Gastrocnemius medialis (tissue), 4 donors: ENCODE measurements at regions not wholly inside any gene's neighbourhood (a gene's known extent, or its start where the extent isn't known, plus 50 kb on each side); places are given as distances from the start of the nearest gene placed in this dataset.

Experiments
- ATAC-seq, 2 donors: fragments of 150-250 bp; one replicate each; pipeline ENCODE4 v1.9.1; 2016
- DNase-seq, 2 donors: peaks; one replicate each; pipeline ENCODE4 v3.0.0-alpha.2; 2019
- H3K27ac ChIP-seq, 4 donors: fragments of 200-600 bp; sonication (generic); 1 replicate in 1 of 4; 2 replicates in 3 of 4; pipeline ENCODE4 v1.5.1; 2016 to 2018; ENCODE audit warnings: mild to moderate bottlenecking in 2 of 4, moderate library complexity in 1 of 4
- H3K27me3 ChIP-seq, 3 donors: fragments of 200-600 bp; sonication (generic) in 2 of 3; 1 replicate in 1 of 3; 2 replicates in 2 of 3; pipeline versions ENCODE4 v1.5.1 to v1.6.0; 2016 to 2019; ENCODE audit warnings: mild to moderate bottlenecking in 1 of 3, moderate library complexity in 1 of 3
- H3K36me3 ChIP-seq, 2 donors: fragments of 200-600 bp; sonication (generic) in 1 of 2; one replicate each; pipeline ENCODE4 v1.5.1; 2017 to 2018
- H3K4me1 ChIP-seq, 2 donors: fragments of 200-600 bp; sonication (generic) in 1 of 2; one replicate each; pipeline ENCODE4 v1.5.1; 2016 to 2017; ENCODE audit warnings: mild to moderate bottlenecking in 2 of 2
- H3K4me3 ChIP-seq, 4 donors: fragments of 200-600 bp; sonication (generic) in 3 of 4; 1 replicate in 1 of 4; 2 replicates in 3 of 4; pipeline ENCODE4 v1.5.1; 2016 to 2019; ENCODE audit warnings: mild to moderate bottlenecking in 2 of 4
- H3K9me3 ChIP-seq, 3 donors: fragments of 200-600 bp; sonication (generic) in 2 of 3; 1 replicate in 1 of 3; 2 replicates in 2 of 3; pipeline ENCODE4 v1.5.1; 2016 to 2019
- POLR2A ChIP-seq, 2 donors: fragments of 450-650 bp; IDR thresholded peaks; one replicate each; pipeline ENCODE4 v1.6.1; 2017; ENCODE audit warnings: antibody characterized with exemption in 2 of 2, mild to moderate bottlenecking in 2 of 2, moderate library complexity in 2 of 2
- in situ Hi-C, 4 donors: fragments of 200-750 bp; cut with MboI; loops; one replicate each; pipeline versions ENCODE4 v1.15.0 to v1.8.0; 2017; ENCODE audit warnings: low sequenced_read_pairs in 4 of 4
- intact Hi-C: fragments of 100-400 bp; cut with DNase I; formaldehyde crosslinking; loops from one replicate; pipeline ENCODE4 v1.15.1; 2023; ENCODE audit warnings: low total_unique reads
- TF ChIP-seq, protein P1 (sequence below), 5 experiments: fragments of 450-650 bp in 3 of 5; fragments of 200-600 bp in 2 of 5; sonication (generic) in 2 of 5; IDR thresholded peaks in 4 of 5; conservative IDR thresholded peaks in 1 of 5; 1 replicate in 4 of 5; 2 replicates in 1 of 5; pipeline ENCODE4 v1.5.1; 2016 to 2019; ENCODE audit warnings: antibody characterized with exemption in 5 of 5, mild to moderate bottlenecking in 3 of 5, moderate library complexity in 3 of 5

DNA sequence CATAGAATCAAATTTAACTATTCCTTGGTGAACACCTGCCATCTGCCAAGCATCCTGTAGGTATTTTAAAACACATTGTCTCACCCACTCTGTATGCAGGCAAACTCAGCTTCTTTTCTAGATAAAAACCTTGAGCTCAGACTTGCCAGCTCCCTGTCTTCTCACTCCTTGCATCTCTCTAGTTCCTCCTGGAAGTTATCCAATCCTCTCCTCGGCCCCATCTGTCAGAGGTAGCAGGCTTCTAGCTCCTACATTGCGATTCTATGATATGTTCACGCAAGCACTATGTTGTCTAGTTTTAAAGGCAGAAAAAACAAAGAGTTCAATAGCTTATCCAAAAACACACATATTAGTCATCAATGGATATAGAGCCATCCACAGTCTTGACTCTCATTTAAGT, 67.0 kb upstream of the APCDD1 start:
- no peak for TF ChIP-seq POLR2A (IDR thresholded peaks at IDR 0.05)
- TF ChIP-seq, protein P1, sequence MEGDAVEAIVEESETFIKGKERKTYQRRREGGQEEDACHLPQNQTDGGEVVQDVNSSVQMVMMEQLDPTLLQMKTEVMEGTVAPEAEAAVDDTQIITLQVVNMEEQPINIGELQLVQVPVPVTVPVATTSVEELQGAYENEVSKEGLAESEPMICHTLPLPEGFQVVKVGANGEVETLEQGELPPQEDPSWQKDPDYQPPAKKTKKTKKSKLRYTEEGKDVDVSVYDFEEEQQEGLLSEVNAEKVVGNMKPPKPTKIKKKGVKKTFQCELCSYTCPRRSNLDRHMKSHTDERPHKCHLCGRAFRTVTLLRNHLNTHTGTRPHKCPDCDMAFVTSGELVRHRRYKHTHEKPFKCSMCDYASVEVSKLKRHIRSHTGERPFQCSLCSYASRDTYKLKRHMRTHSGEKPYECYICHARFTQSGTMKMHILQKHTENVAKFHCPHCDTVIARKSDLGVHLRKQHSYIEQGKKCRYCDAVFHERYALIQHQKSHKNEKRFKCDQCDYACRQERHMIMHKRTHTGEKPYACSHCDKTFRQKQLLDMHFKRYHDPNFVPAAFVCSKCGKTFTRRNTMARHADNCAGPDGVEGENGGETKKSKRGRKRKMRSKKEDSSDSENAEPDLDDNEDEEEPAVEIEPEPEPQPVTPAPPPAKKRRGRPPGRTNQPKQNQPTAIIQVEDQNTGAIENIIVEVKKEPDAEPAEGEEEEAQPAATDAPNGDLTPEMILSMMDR (IDR thresholded peaks at IDR 0.05 in 4 of 5, conservative IDR thresholded peaks at IDR 0.05 in 1 of 5) = no peak
- in situ Hi-C loops = no loop called here
- no peak for DNase-seq

DNA sequence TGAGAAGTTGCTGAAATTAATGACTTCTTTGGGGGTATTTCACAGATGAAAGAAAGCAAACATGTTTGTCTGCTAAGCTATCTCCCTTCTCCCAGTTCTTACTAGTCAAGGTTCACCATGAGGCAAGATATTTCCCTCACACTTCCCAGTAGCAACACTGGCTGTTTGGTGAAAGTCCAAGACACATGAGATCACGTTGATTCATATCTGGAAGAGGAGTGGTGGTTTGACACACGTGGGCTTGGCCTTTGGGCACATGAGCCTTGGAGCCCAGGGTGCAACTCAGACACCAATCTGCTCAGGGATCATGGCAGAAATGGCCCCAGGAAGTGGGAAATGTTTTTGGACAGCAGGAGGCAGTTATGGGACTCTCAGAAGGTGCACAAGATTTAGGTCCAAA, 66.1 kb upstream of the APCDD1 start:
- intact Hi-C loops (no loop called here), in situ Hi-C loops (no loop called here)
- no peak overlapping the region for H3K4me3 ChIP-seq
- H3K9me3 ChIP-seq = no peaks in the 10 kb centered on the region
- no peaks in the 10 kb centered on the region for H3K27me3 ChIP-seq
- ATAC-seq (no peak), DNase-seq (no peak)
- H3K36me3 ChIP-seq = no peaks in the 10 kb centered on the region
- no peak for TF ChIP-seq POLR2A (IDR thresholded peaks at IDR 0.05)
- TF ChIP-seq, protein P1 (IDR thresholded peaks at IDR 0.05 in 4 of 5, conservative IDR thresholded peaks at IDR 0.05 in 1 of 5) = no peak
- no peak overlapping the region for H3K27ac ChIP-seq
- no peaks in the 10 kb centered on the region for H3K4me1 ChIP-seq

More for the DNA sequence above, 67.0 kb upstream of the APCDD1 start:
- H3K4me1 ChIP-seq = no peaks in the 10 kb centered on the region
- no peak for ATAC-seq
- H3K27me3 ChIP-seq = peaks cover 0 to 2% (median 0%) of the 10 kb centered on the region in 3 donors
- intact Hi-C loops = no loop called here
- H3K9me3 ChIP-seq = no peaks in the 10 kb centered on the region
- H3K36me3 ChIP-seq = no peaks in the 10 kb centered on the region
- H3K27ac ChIP-seq = no peak overlapping the region
- H3K4me3 ChIP-seq = no peak overlapping the region

DNA sequence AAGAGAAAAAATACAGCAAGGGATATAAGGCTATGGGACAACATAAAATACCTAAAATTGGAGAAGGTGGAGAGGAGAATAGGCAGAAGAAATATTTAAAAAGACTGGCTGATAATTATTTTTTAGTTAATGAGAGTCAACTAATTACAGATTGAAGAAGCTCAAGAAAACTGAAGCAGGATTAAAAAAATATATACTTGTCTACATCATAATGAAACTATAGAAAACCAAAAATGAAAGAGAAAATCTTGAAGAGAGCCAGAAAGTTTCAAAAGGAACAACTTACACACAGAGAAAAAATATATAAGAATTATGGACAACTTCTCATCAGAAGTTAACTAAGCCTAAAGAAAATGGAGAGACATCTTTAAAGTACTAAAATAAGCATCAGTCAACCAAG, 62.9 kb upstream of the APCDD1 start:
- TF ChIP-seq POLR2A (IDR thresholded peaks at IDR 0.05) = no peak
- TF ChIP-seq, protein P1 (IDR thresholded peaks at IDR 0.05 in 4 of 5, conservative IDR thresholded peaks at IDR 0.05 in 1 of 5) = no peak

DNA sequence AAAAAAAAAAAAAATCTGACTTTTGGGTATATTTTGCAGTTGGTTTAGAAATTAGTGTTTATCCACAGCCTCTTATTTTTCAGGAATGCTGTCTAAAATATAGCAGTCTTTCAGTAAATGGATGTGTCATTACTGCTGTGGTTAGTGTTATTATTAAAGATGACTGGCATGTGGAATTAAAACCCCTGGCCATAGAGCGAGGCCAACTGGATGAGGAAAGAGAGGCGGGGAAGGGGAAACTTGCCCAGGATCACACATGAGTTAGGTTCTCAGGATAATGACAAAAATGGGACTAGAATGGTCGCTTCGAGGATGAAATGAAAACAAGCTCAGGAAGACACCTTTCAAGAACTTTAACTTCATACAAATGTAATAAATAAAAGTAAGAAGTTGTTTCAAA, 57.4 kb upstream of the APCDD1 start:
- H3K4me1 ChIP-seq = no peaks in the 10 kb centered on the region
- TF ChIP-seq POLR2A (IDR thresholded peaks at IDR 0.05) = no peak
- TF ChIP-seq, protein P1 (IDR thresholded peaks at IDR 0.05 in 4 of 5, conservative IDR thresholded peaks at IDR 0.05 in 1 of 5) = no peak
- in situ Hi-C loops (no loop called here), intact Hi-C loops (no loop called here)
- H3K9me3 ChIP-seq = no peaks in the 10 kb centered on the region
- H3K4me3 ChIP-seq = no peak overlapping the region
- H3K36me3 ChIP-seq = no peaks in the 10 kb centered on the region
- no peaks in the 10 kb centered on the region for H3K27me3 ChIP-seq
- DNase-seq (no peak), ATAC-seq (no peak)
- no peak overlapping the region for H3K27ac ChIP-seq

More for the DNA sequence above, 62.9 kb upstream of the APCDD1 start:
- Histone ChIP-seq H3K4me3 (no peak overlapping the region), H3K4me1 (no peaks in the 10 kb centered on the region), H3K36me3 (no peaks in the 10 kb centered on the region), H3K9me3 (no peaks in the 10 kb centered on the region), H3K27me3 (no peaks in the 10 kb centered on the region), H3K27ac (no peak overlapping the region)
- ATAC-seq (no peak), DNase-seq (no peak)
- in situ Hi-C loops = no loop called here
- intact Hi-C loops = no loop called here

DNA sequence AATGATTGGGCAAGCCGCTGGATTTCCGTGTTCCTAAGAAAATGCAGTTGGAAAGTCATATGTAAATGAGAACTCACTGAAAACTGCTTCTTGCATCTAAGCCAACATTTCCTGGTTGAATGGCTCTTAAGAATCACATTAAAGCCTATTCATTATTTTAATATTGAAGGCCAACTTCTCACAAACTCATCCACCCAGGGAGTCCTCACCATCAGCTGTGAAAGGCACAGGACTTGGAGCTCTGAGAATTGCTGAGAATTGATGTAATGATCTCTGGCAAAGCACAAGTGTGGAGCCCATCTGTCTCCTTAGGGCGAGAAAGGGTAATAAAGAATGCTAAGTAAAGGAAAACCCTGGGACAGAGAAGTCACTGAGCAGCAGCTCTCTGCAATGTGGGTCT, 55.9 kb upstream of the APCDD1 start:
- H3K27me3 ChIP-seq = no peaks in the 10 kb centered on the region
- in situ Hi-C loops = no loop called here
- no peaks in the 10 kb centered on the region for H3K4me1 ChIP-seq
- DNase-seq (no peak), ATAC-seq (no peak)
- H3K4me3 ChIP-seq = no peak overlapping the region
- no peaks in the 10 kb centered on the region for H3K9me3 ChIP-seq
- no peak for TF ChIP-seq POLR2A (IDR thresholded peaks at IDR 0.05)
- TF ChIP-seq, protein P1 (IDR thresholded peaks at IDR 0.05 in 4 of 5, conservative IDR thresholded peaks at IDR 0.05 in 1 of 5) = no peak
- no peaks in the 10 kb centered on the region for H3K36me3 ChIP-seq
- H3K27ac ChIP-seq = no peak overlapping the region
- intact Hi-C loops = no loop called here
